ENCODE measurements at regions not wholly inside any gene's neighbourhood (a gene's known extent, or its start where the extent isn't known, plus 50 kb on each side); places are given as distances from the start of the nearest gene placed in this dataset.
"Not testable (repeated sequence)": the region's sequence is repeated elsewhere in the genome, so short reads cannot be mapped to it uniquely, and the experiment has no call there.

- not testable (repeated sequence) for H3K4me1 ChIP-seq (ENCODE audit: control insufficient read depth in 1 of 2, insufficient read depth in 2 of 2, low read length in 2 of 2); H2BK12ac ChIP-seq (ENCODE audit: low read length); H3K4ac ChIP-seq (ENCODE audit: low read depth, low read length); H3K27me3 ChIP-seq (ENCODE audit: insufficient read depth, low read length); H3K23ac ChIP-seq (ENCODE audit: low read length); H3K9me3 ChIP-seq (ENCODE audit: insufficient read depth, low read depth, low read length); H2BK120ac ChIP-seq (ENCODE audit: insufficient read depth, low read length, poor library complexity); H3K79me1 ChIP-seq (ENCODE audit: low read length); H3K14ac ChIP-seq (ENCODE audit: low read length); H3K4me3 ChIP-seq (ENCODE audit: low read depth, low read length); H3K4me2 ChIP-seq (ENCODE audit: low read length); H3K36me3 ChIP-seq (ENCODE audit: control insufficient read depth in 1 of 2, insufficient read depth in 2 of 2, low read length in 2 of 2); H3K18ac ChIP-seq (ENCODE audit: low read length); H4K8ac ChIP-seq (ENCODE audit: low read depth, low read length); H3K9ac ChIP-seq (ENCODE audit: low read length); H2BK5ac ChIP-seq (ENCODE audit: low read depth, low read length, poor library complexity); H2AFZ ChIP-seq (ENCODE audit: insufficient read depth, low read length, poor library complexity); H4K91ac ChIP-seq (ENCODE audit: low read depth, low read length); H2AK5ac ChIP-seq (ENCODE audit: low read length); H4K12ac ChIP-seq (ENCODE audit: low read depth, low read length); DNase-seq; H3K79me2 ChIP-seq (ENCODE audit: control insufficient read depth, insufficient read depth, low read length, poor library complexity); H3K27ac ChIP-seq (ENCODE audit: low read depth, low read length)
- no CpG with 5 or more reads among the region's 4 CpGs for WGBS (ENCODE audit: extremely low coverage, insufficient coverage, insufficient read length)
Measured at GRCh38 chr14:106365371-106365770, 839.0 kb downstream of the TMEM121 start.

DNA sequence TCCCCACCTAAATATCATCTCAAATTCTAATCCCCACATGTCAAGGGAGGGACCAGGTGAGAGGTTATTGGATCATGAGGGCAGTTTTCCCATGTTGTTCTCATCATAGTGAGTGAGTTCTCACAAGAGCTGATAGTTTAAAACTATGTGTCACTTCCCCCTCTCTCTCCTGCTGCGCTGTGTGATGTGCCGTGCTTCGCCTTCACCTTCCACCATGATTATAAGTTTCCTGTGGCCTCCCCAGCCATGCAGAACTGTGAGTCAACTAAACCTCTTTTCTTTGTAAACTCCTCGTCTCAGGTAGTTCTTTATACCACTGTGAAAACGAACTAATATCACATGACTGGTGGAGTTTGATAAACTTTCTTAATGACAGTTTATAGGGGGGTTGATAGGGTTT, 839.5 kb downstream of the TMEM121 start:
- not testable (repeated sequence) for H3K14ac ChIP-seq (ENCODE audit: low read length); H3K4me2 ChIP-seq (ENCODE audit: low read length); H2BK5ac ChIP-seq (ENCODE audit: low read depth, low read length, poor library complexity); H3K27ac ChIP-seq (ENCODE audit: low read depth, low read length); H3K9ac ChIP-seq (ENCODE audit: low read length); H3K18ac ChIP-seq (ENCODE audit: low read length); H3K23ac ChIP-seq (ENCODE audit: low read length); H4K8ac ChIP-seq (ENCODE audit: low read depth, low read length); DNase-seq; H3K4me3 ChIP-seq (ENCODE audit: low read depth, low read length); H4K12ac ChIP-seq (ENCODE audit: low read depth, low read length); H3K79me2 ChIP-seq (ENCODE audit: control insufficient read depth, insufficient read depth, low read length, poor library complexity); H3K9me3 ChIP-seq (ENCODE audit: insufficient read depth, low read depth, low read length); H3K4ac ChIP-seq (ENCODE audit: low read depth, low read length); H3K79me1 ChIP-seq (ENCODE audit: low read length); H2BK120ac ChIP-seq (ENCODE audit: insufficient read depth, low read length, poor library complexity); H4K91ac ChIP-seq (ENCODE audit: low read depth, low read length); H3K4me1 ChIP-seq (ENCODE audit: control insufficient read depth in 1 of 2, insufficient read depth in 2 of 2, low read length in 2 of 2); H2AK5ac ChIP-seq (ENCODE audit: low read length); H2BK12ac ChIP-seq (ENCODE audit: low read length); H3K27me3 ChIP-seq (ENCODE audit: insufficient read depth, low read length); H2AFZ ChIP-seq (ENCODE audit: insufficient read depth, low read length, poor library complexity); H3K36me3 ChIP-seq (ENCODE audit: control insufficient read depth in 1 of 2, insufficient read depth in 2 of 2, low read length in 2 of 2)
- no CpG with 5 or more reads among the region's 5 CpGs for WGBS (ENCODE audit: extremely low coverage, insufficient coverage, insufficient read length)

GRCh38 chr14:106366971-106367370, 840.6 kb downstream of the TMEM121 start:
- not testable (repeated sequence) for H2BK12ac ChIP-seq (ENCODE audit: low read length); H3K18ac ChIP-seq (ENCODE audit: low read length); H2AK5ac ChIP-seq (ENCODE audit: low read length); H3K9me3 ChIP-seq (ENCODE audit: insufficient read depth, low read depth, low read length); H3K79me1 ChIP-seq (ENCODE audit: low read length); H2AFZ ChIP-seq (ENCODE audit: insufficient read depth, low read length, poor library complexity); H3K79me2 ChIP-seq (ENCODE audit: control insufficient read depth, insufficient read depth, low read length, poor library complexity); H3K27ac ChIP-seq (ENCODE audit: low read depth, low read length); H3K9ac ChIP-seq (ENCODE audit: low read length); H4K91ac ChIP-seq (ENCODE audit: low read depth, low read length); H3K36me3 ChIP-seq (ENCODE audit: control insufficient read depth in 1 of 2, insufficient read depth in 2 of 2, low read length in 2 of 2); H2BK5ac ChIP-seq (ENCODE audit: low read depth, low read length, poor library complexity); DNase-seq; H3K23ac ChIP-seq (ENCODE audit: low read length); H3K4ac ChIP-seq (ENCODE audit: low read depth, low read length); H3K4me1 ChIP-seq (ENCODE audit: control insufficient read depth in 1 of 2, insufficient read depth in 2 of 2, low read length in 2 of 2); H4K12ac ChIP-seq (ENCODE audit: low read depth, low read length); H3K4me3 ChIP-seq (ENCODE audit: low read depth, low read length); H3K27me3 ChIP-seq (ENCODE audit: insufficient read depth, low read length); H2BK120ac ChIP-seq (ENCODE audit: insufficient read depth, low read length, poor library complexity); H4K8ac ChIP-seq (ENCODE audit: low read depth, low read length); H3K4me2 ChIP-seq (ENCODE audit: low read length); H3K14ac ChIP-seq (ENCODE audit: low read length)
- WGBS (ENCODE audit: extremely low coverage, insufficient coverage, insufficient read length): no CpG with 5 or more reads among the region's 1 CpG

GRCh38 chr14:106369456-106369855, 843.1 kb downstream of the TMEM121 start:
- H3K79me1 ChIP-seq (ENCODE audit: low read length); H3K4me3 ChIP-seq (ENCODE audit: low read depth, low read length); H3K27ac ChIP-seq (ENCODE audit: low read depth, low read length); H3K23ac ChIP-seq (ENCODE audit: low read length); H2BK5ac ChIP-seq (ENCODE audit: low read depth, low read length, poor library complexity); H3K79me2 ChIP-seq (ENCODE audit: control insufficient read depth, insufficient read depth, low read length, poor library complexity); H4K12ac ChIP-seq (ENCODE audit: low read depth, low read length); H2BK12ac ChIP-seq (ENCODE audit: low read length); H2BK120ac ChIP-seq (ENCODE audit: insufficient read depth, low read length, poor library complexity); H3K4me1 ChIP-seq (ENCODE audit: control insufficient read depth in 1 of 2, insufficient read depth in 2 of 2, low read length in 2 of 2); H3K4ac ChIP-seq (ENCODE audit: low read depth, low read length); H2AK5ac ChIP-seq (ENCODE audit: low read length); H3K9ac ChIP-seq (ENCODE audit: low read length); H4K8ac ChIP-seq (ENCODE audit: low read depth, low read length); H3K27me3 ChIP-seq (ENCODE audit: insufficient read depth, low read length); H3K4me2 ChIP-seq (ENCODE audit: low read length); H2AFZ ChIP-seq (ENCODE audit: insufficient read depth, low read length, poor library complexity); H3K14ac ChIP-seq (ENCODE audit: low read length); H4K91ac ChIP-seq (ENCODE audit: low read depth, low read length); H3K36me3 ChIP-seq (ENCODE audit: control insufficient read depth in 1 of 2, insufficient read depth in 2 of 2, low read length in 2 of 2); H3K18ac ChIP-seq (ENCODE audit: low read length); DNase-seq: not testable (repeated sequence)
- WGBS (ENCODE audit: extremely low coverage, insufficient coverage, insufficient read length): no CpG with 5 or more reads among the region's 4 CpGs
- H3K9me3 ChIP-seq (ENCODE audit: insufficient read depth, low read depth, low read length): peaks cover 13% of the 10 kb centered on the region
